Astrocyte (in vitro differentiated cells and primary cell): ENCODE measurements at regions not wholly inside any gene's neighbourhood (a gene's known extent, or its start where the extent isn't known, plus 50 kb on each side); places are given as distances from the start of the nearest gene placed in this dataset.

ENCODE experiments used
- DNase-seq: peaks from one replicate; pipeline ENCODE4 v3.0.0-alpha.2; 2010; ENCODE audit warnings: low read depth
- FAIRE-seq: peaks from 2 replicates; lab custom pipeline; 2011; peaks lifted over from hg19 to GRCh38; lab: Jason Lieb, UNC
- H2AFZ ChIP-seq: 2 replicates; pipeline ENCODE4 v1.6.0; 2012; ENCODE audit warnings: low read depth, low read length, inconsistent platforms
- H3K27ac ChIP-seq: 2 replicates; pipeline ENCODE4 v1.5.1; 2011; ENCODE audit warnings: low read depth, low read length, inconsistent platforms
- H3K27me3 ChIP-seq: 2 replicates; pipeline ENCODE4 v1.6.0; 2011; ENCODE audit warnings: low read length, inconsistent platforms; ENCODE audit not compliant: insufficient read depth
- H3K36me3 ChIP-seq: 2 replicates; pipeline ENCODE4 v1.5.1; 2011; ENCODE audit warnings: low read length, inconsistent platforms; ENCODE audit not compliant: insufficient read depth
- H3K4me1 ChIP-seq: 2 replicates; pipeline ENCODE4 v1.5.1; 2011; ENCODE audit warnings: low read length, inconsistent platforms; ENCODE audit not compliant: insufficient read depth
- H3K4me2 ChIP-seq: 2 replicates; pipeline ENCODE4 v1.6.0; 2012; ENCODE audit warnings: low read length, inconsistent platforms
- H3K4me3 ChIP-seq: 2 replicates; pipeline ENCODE4 v1.5.1; 2011; ENCODE audit warnings: low read depth, mild to moderate bottlenecking, low read length, inconsistent platforms; ENCODE audit not compliant: insufficient read depth
- H3K79me2 ChIP-seq: 2 replicates; pipeline ENCODE4 v1.6.0; 2012; ENCODE audit warnings: mild to moderate bottlenecking, low read length, inconsistent platforms; ENCODE audit not compliant: insufficient read depth
- H3K9ac ChIP-seq: 2 replicates; pipeline ENCODE4 v1.6.0; 2012; ENCODE audit warnings: mild to moderate bottlenecking, low read length, inconsistent platforms
- H3K9me3 ChIP-seq: 2 replicates; pipeline ENCODE4 v1.5.1; 2012; ENCODE audit warnings: low read depth, mild to moderate bottlenecking, low read length, inconsistent platforms; ENCODE audit not compliant: insufficient read depth
- H4K20me1 ChIP-seq: 2 replicates; pipeline ENCODE4 v1.6.0; 2012; ENCODE audit warnings: low read length, inconsistent platforms; ENCODE audit not compliant: insufficient read depth
- H3K27ac Mint-ChIP-seq: one replicate; pipeline ENCODE4 v1.8.0; 2021; ENCODE audit warnings: mild to moderate bottlenecking, mixed read lengths; ENCODE audit not compliant: unreplicated experiment
- H3K27me3 Mint-ChIP-seq: one replicate; pipeline ENCODE4 v1.8.0; 2021; ENCODE audit warnings: low read depth, mixed read lengths; ENCODE audit not compliant: unreplicated experiment
- H3K36me3 Mint-ChIP-seq: one replicate; pipeline ENCODE4 v1.8.0; 2021; ENCODE audit warnings: low read depth, mixed read lengths; ENCODE audit not compliant: unreplicated experiment
- H3K4me1 Mint-ChIP-seq: one replicate; pipeline ENCODE4 v1.8.0; 2021; ENCODE audit warnings: low read depth, mixed read lengths; ENCODE audit not compliant: unreplicated experiment
- H3K4me3 Mint-ChIP-seq: one replicate; pipeline ENCODE4 v1.8.0; 2021; ENCODE audit warnings: mild to moderate bottlenecking, moderate library complexity, mixed read lengths; ENCODE audit not compliant: unreplicated experiment
- H3K9me3 Mint-ChIP-seq: one replicate; pipeline ENCODE4 v1.8.0; 2021; ENCODE audit warnings: mild to moderate bottlenecking, mixed read lengths; ENCODE audit not compliant: unreplicated experiment
- EZH2 ChIP-seq: IDR thresholded peaks from 2 replicates; pipeline ENCODE4 v1.6.1; 2012; ENCODE audit warnings: mild to moderate bottlenecking, low read length, inconsistent platforms; ENCODE audit not compliant: insufficient read depth
- TF ChIP-seq, protein P1 (sequence below): IDR thresholded peaks from 2 replicates; pipeline ENCODE4 v1.5.1; 2011; ENCODE audit warnings: low read depth, mild to moderate bottlenecking, inconsistent platforms, low read length, moderate library complexity; ENCODE audit not compliant: insufficient read depth

DNA sequence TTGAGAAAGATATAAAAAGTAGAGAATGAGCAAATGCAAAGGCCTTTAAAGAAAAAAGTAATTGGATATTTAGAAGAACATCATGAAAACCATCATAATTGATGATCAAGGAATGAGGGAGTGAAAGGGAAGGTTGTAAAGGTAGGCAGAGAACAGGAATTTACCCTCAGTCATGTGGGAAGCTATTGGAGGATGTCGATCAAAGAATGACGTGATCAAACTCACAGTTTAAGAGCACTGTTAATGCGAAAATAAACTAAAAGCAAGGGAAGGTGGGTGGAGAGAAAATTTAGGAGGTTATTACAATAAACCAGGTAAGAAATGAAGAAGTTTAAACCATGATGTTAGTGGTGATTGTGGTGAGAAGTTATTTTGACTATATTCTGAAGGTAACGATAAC, 982.6 kb upstream of the EYS start:
- Histone ChIP-seq H3K9me3 (no peaks in the 10 kb centered on the region), H3K79me2 (no peaks in the 10 kb centered on the region), H3K9ac (no peak overlapping the region), H3K4me1 (no peaks in the 10 kb centered on the region), H3K36me3 (no peaks in the 10 kb centered on the region), H3K27ac (no peak overlapping the region), H3K4me3 (no peak overlapping the region), H3K27me3 (no peaks in the 10 kb centered on the region), H2AFZ (no peak overlapping the region), H4K20me1 (no peaks in the 10 kb centered on the region), H3K4me2 (no peak overlapping the region)
- Mint-ChIP-seq H3K4me1 (no peaks in the 10 kb centered on the region), H3K36me3 (no peaks in the 10 kb centered on the region), H3K27ac (no peak overlapping the region), H3K4me3 (no peak overlapping the region), H3K27me3 (no peaks in the 10 kb centered on the region), H3K9me3 (no peaks in the 10 kb centered on the region)
- no peak for FAIRE-seq
- no peak for DNase-seq
- TF ChIP-seq, protein P1, sequence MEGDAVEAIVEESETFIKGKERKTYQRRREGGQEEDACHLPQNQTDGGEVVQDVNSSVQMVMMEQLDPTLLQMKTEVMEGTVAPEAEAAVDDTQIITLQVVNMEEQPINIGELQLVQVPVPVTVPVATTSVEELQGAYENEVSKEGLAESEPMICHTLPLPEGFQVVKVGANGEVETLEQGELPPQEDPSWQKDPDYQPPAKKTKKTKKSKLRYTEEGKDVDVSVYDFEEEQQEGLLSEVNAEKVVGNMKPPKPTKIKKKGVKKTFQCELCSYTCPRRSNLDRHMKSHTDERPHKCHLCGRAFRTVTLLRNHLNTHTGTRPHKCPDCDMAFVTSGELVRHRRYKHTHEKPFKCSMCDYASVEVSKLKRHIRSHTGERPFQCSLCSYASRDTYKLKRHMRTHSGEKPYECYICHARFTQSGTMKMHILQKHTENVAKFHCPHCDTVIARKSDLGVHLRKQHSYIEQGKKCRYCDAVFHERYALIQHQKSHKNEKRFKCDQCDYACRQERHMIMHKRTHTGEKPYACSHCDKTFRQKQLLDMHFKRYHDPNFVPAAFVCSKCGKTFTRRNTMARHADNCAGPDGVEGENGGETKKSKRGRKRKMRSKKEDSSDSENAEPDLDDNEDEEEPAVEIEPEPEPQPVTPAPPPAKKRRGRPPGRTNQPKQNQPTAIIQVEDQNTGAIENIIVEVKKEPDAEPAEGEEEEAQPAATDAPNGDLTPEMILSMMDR = no peak
- no peak for TF ChIP-seq EZH2

DNA sequence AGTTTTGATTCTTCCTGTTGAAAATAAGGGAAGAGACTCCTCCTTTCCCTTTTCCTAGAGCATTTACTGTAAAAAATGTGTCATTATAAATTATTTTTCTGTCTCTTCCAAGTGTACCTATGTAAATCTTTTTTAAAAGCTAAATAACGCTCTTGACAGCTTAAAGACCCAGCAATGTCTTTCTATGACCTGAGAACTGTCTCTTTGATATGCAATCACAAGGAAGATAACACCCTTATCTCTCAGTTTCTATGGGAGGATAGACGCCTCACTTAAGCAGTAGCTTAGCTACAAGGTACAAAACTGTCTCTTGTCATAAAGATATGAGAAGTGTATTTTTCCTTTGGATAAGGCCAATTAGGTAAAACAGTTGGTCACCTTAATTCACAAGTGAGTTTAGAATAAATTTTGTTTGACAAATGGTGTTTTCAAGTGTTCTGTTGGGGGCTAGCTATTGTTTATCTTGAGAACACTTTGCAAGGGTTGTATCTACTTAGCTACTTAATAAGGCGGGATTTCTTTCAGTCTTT, 980.6 kb upstream of the EYS start:
- no peaks in the 10 kb centered on the region for H3K27me3 ChIP-seq
- no peak for DNase-seq
- H3K9me3 ChIP-seq = no peaks in the 10 kb centered on the region
- Mint-ChIP-seq H3K36me3 (no peaks in the 10 kb centered on the region), H3K4me3 (no peak overlapping the region), H3K27ac (no peak overlapping the region), H3K9me3 (no peaks in the 10 kb centered on the region), H3K27me3 (no peaks in the 10 kb centered on the region), H3K4me1 (no peaks in the 10 kb centered on the region)
- no peak for TF ChIP-seq EZH2
- TF ChIP-seq, protein P1 = no peak
- H4K20me1 ChIP-seq = no peaks in the 10 kb centered on the region
- H2AFZ ChIP-seq = no peak overlapping the region
- H3K4me3 ChIP-seq = no peak overlapping the region
- no peaks in the 10 kb centered on the region for H3K4me1 ChIP-seq
- no peaks in the 10 kb centered on the region for H3K36me3 ChIP-seq
- no peaks in the 10 kb centered on the region for H3K79me2 ChIP-seq
- no peak overlapping the region for H3K27ac ChIP-seq
- H3K4me2 ChIP-seq = no peak overlapping the region
- FAIRE-seq = no peak
- no peak overlapping the region for H3K9ac ChIP-seq

GRCh38 chr6:66675906-66676305, 968.9 kb upstream of the EYS start:
- Histone ChIP-seq H4K20me1 (no peaks in the 10 kb centered on the region), H2AFZ (no peak overlapping the region), H3K36me3 (no peaks in the 10 kb centered on the region), H3K27me3 (no peaks in the 10 kb centered on the region), H3K27ac (no peak overlapping the region), H3K79me2 (no peaks in the 10 kb centered on the region), H3K9me3 (no peaks in the 10 kb centered on the region), H3K4me3 (no peak overlapping the region), H3K4me2 (no peak overlapping the region), H3K4me1 (no peaks in the 10 kb centered on the region), H3K9ac (no peak overlapping the region)
- no peak overlapping the region for H3K27ac Mint-ChIP-seq
- TF ChIP-seq, protein P1 = no peak
- TF ChIP-seq EZH2 = no peak
- H3K36me3 Mint-ChIP-seq = no peaks in the 10 kb centered on the region
- FAIRE-seq (no peak), DNase-seq (no peak)
- no peaks in the 10 kb centered on the region for H3K9me3 Mint-ChIP-seq
- no peaks in the 10 kb centered on the region for H3K4me1 Mint-ChIP-seq
- H3K27me3 Mint-ChIP-seq = no peaks in the 10 kb centered on the region
- no peak overlapping the region for H3K4me3 Mint-ChIP-seq
